ENCODE measurements at regions not wholly inside any gene's neighbourhood (a gene's known extent, or its start where the extent isn't known, plus 50 kb on each side); places are given as distances from the start of the nearest gene placed in this dataset.
A peak's percentile ranks its signal among the peaks of the same experiment; 100 is the strongest.

DNA sequence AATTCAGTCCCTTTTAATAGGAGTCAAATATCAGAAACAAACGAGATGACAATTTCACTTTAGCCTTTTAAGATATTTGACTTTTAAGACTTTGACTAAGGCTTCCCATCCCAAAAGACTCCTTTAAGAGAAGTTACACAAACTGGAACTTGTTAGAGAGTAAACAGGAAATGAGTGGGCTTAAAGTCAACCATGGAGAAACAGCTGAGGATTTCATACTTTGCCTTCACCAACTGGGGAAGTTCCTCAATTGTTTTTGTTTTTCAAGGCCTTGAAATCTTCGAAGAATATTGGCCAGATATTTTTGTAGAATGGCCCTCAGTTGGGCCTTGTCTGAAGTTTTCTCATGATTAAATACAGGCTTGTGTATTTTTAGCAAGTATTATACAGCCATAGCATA lies 227.3 kb downstream of the POU4F1 start:
- TF ChIP-seq, protein P1, sequence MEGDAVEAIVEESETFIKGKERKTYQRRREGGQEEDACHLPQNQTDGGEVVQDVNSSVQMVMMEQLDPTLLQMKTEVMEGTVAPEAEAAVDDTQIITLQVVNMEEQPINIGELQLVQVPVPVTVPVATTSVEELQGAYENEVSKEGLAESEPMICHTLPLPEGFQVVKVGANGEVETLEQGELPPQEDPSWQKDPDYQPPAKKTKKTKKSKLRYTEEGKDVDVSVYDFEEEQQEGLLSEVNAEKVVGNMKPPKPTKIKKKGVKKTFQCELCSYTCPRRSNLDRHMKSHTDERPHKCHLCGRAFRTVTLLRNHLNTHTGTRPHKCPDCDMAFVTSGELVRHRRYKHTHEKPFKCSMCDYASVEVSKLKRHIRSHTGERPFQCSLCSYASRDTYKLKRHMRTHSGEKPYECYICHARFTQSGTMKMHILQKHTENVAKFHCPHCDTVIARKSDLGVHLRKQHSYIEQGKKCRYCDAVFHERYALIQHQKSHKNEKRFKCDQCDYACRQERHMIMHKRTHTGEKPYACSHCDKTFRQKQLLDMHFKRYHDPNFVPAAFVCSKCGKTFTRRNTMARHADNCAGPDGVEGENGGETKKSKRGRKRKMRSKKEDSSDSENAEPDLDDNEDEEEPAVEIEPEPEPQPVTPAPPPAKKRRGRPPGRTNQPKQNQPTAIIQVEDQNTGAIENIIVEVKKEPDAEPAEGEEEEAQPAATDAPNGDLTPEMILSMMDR (conservative IDR thresholded peaks at IDR 0.05; ENCODE audit: low read depth, low read length): no peak
- no peak for TF ChIP-seq EZH2 (IDR thresholded peaks at IDR 0.05; ENCODE audit: borderline replicate concordance, low read depth, low read length, poor library complexity, severe bottlenecking)
- H3K27me3 ChIP-seq (replicated peaks; ENCODE audit: insufficient read depth, low read depth, low read length, poor library complexity): no peaks in the 10 kb centered on the region
- H3K36me3 ChIP-seq (ENCODE audit: insufficient read depth, low read length, poor library complexity, severe bottlenecking): no peaks in the 10 kb centered on the region
- H3K4me3 ChIP-seq (ENCODE audit: low read depth, low read length, poor library complexity, severe bottlenecking): no peak overlapping the region
- H3K4me1 ChIP-seq (ENCODE audit: insufficient read depth, low read length, poor library complexity, severe bottlenecking): peaks cover 5% of the 10 kb centered on the region
- no TSS peak for BruUV-seq (replicated peaks)
- no peak overlapping the region for H3K27ac ChIP-seq (ENCODE audit: low read depth, low read length, poor library complexity, severe bottlenecking)
- POLR2A ChIA-PET (ENCODE audit: low non-redundant PET): no interaction called here
- CTCF ChIA-PET: no interaction called here
- H3K9me3 ChIP-seq (ENCODE audit: low read depth, low read length, poor library complexity, severe bottlenecking): no peaks in the 10 kb centered on the region
- intact Hi-C loops (cut with micrococcal nuclease; ENCODE audit: unreplicated experiment): no loop called here
- no peak for DNase-seq (ENCODE audit: low spot score)

DNA sequence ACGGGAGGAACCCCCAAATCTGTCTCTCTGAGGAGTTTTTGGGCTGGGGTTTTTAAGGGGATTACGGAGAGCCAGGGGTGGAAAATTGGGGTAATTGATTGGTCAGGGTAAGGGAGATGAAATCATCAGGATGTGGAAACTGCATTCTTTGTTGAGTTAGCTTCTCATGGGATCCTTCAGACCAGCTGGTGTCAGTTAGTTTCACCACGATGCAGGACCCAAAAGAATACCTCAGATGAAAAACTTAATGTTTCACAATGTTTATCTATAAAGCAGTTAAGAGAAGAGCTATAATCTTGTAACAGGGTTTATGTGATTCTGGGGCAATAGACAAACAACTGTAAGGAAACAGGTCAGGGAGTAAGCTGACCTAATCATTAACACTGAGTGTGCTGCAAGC lies 230.8 kb downstream of the POU4F1 start:
- ChIA-PET CTCF (no interaction called here), POLR2A (ENCODE audit: low non-redundant PET) (no interaction called here)
- Histone ChIP-seq H3K4me3 (ENCODE audit: low read depth, low read length, poor library complexity, severe bottlenecking) (no peak overlapping the region), H3K9me3 (ENCODE audit: low read depth, low read length, poor library complexity, severe bottlenecking) (no peaks in the 10 kb centered on the region), H3K27me3 (replicated peaks; ENCODE audit: insufficient read depth, low read depth, low read length, poor library complexity) (peaks cover 1% of the 10 kb centered on the region), H3K27ac (ENCODE audit: low read depth, low read length, poor library complexity, severe bottlenecking) (no peak overlapping the region), H3K36me3 (ENCODE audit: insufficient read depth, low read length, poor library complexity, severe bottlenecking) (no peaks in the 10 kb centered on the region), H3K4me1 (ENCODE audit: insufficient read depth, low read length, poor library complexity, severe bottlenecking) (peaks cover 5% of the 10 kb centered on the region)
- TF ChIP-seq, protein P1 (conservative IDR thresholded peaks at IDR 0.05; ENCODE audit: low read depth, low read length): no peak
- TF ChIP-seq EZH2 (IDR thresholded peaks at IDR 0.05; ENCODE audit: borderline replicate concordance, low read depth, low read length, poor library complexity, severe bottlenecking): no peak
- DNase-seq (ENCODE audit: low spot score): peak; percentile 56
- intact Hi-C loops (cut with micrococcal nuclease; ENCODE audit: unreplicated experiment): no loop called here
- no TSS peak for BruUV-seq (replicated peaks)

DNA sequence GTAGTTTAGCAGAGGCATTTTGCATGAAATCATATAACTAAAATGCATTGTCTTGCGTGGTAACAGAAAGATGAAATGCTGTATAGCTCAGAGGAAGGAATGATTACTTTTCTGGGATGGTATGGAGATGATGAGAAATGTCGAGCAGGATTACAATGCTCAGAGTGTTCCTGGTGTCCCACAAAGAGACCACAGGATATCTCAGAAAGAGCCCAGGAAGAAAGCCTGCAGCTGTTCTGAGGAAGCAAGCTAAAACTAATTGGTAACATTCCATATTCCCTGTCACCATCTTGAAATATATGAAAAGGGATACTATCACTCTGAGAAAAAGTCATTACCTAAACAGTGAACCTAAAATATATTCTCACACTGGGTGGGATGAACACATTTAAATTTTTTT lies 233.1 kb downstream of the POU4F1 start:
- H3K27ac ChIP-seq (ENCODE audit: low read depth, low read length, poor library complexity, severe bottlenecking): no peak overlapping the region
- no peak overlapping the region for H3K4me3 ChIP-seq (ENCODE audit: low read depth, low read length, poor library complexity, severe bottlenecking)
- no peaks in the 10 kb centered on the region for H3K9me3 ChIP-seq (ENCODE audit: low read depth, low read length, poor library complexity, severe bottlenecking)
- H3K4me1 ChIP-seq (ENCODE audit: insufficient read depth, low read length, poor library complexity, severe bottlenecking): no peaks in the 10 kb centered on the region
- intact Hi-C loops (cut with micrococcal nuclease; ENCODE audit: unreplicated experiment): no loop called here
- H3K36me3 ChIP-seq (ENCODE audit: insufficient read depth, low read length, poor library complexity, severe bottlenecking): no peaks in the 10 kb centered on the region
- POLR2A ChIA-PET (ENCODE audit: low non-redundant PET): no interaction called here
- no peak for DNase-seq (ENCODE audit: low spot score)
- CTCF ChIA-PET: no interaction called here
- BruUV-seq (replicated peaks): no TSS peak
- TF ChIP-seq, protein P1 (conservative IDR thresholded peaks at IDR 0.05; ENCODE audit: low read depth, low read length): no peak
- TF ChIP-seq EZH2 (IDR thresholded peaks at IDR 0.05; ENCODE audit: borderline replicate concordance, low read depth, low read length, poor library complexity, severe bottlenecking): no peak
- H3K27me3 ChIP-seq (replicated peaks; ENCODE audit: insufficient read depth, low read depth, low read length, poor library complexity): peaks cover 8% of the 10 kb centered on the region
